Vagina (tissue), 2 donors: ENCODE measurements at regions not wholly inside any gene's neighbourhood (a gene's known extent, or its start where the extent isn't known, plus 50 kb on each side); places are given as distances from the start of the nearest gene placed in this dataset.

Experiments
- CTCF ChIP-seq, 3 experiments: fragments of 450-650 bp in 2 of 3; fragments of 200-600 bp in 1 of 3; sonication (generic) in 1 of 3; IDR thresholded peaks; one replicate each; pipeline ENCODE4 v1.5.1; 2017 to 2019; ENCODE audit warnings: antibody characterized with exemption in 3 of 3, mild to moderate bottlenecking in 2 of 3, moderate library complexity in 2 of 3
- POLR2A ChIP-seq, 2 donors: fragments of 450-650 bp; IDR thresholded peaks; one replicate each; pipeline ENCODE4 v1.6.1; 2017; ENCODE audit warnings: antibody characterized with exemption in 2 of 2, mild to moderate bottlenecking in 2 of 2, moderate library complexity in 2 of 2
- POLR2AphosphoS5 ChIP-seq, 2 donors: sonication (generic); formaldehyde crosslinking; IDR thresholded peaks; one replicate each; pipeline ENCODE4 v1.9.0; 2017; ENCODE audit warnings: antibody characterized with exemption in 2 of 2, mild to moderate bottlenecking in 2 of 2, low read depth in 1 of 2; ENCODE audit not compliant: insufficient read depth in 1 of 2

- no peak for TF ChIP-seq POLR2A (IDR thresholded peaks at IDR 0.05)
- no peak for TF ChIP-seq CTCF (IDR thresholded peaks at IDR 0.05)
- no peak for TF ChIP-seq POLR2AphosphoS5 (IDR thresholded peaks at IDR 0.05; ENCODE audit: insufficient read depth in 1 of 2, low read depth in 1 of 2)
Measured at GRCh38 chr6:169026175-169026574, 227.5 kb downstream of the THBS2 start.
